Fibroblast of lung (primary cell): ENCODE measurements at regions not wholly inside any gene's neighbourhood (a gene's known extent, or its start where the extent isn't known, plus 50 kb on each side); places are given as distances from the start of the nearest gene placed in this dataset.

Experiments used
- CTCF ChIP-seq, 2 donors: IDR thresholded peaks in 1 of 2; conservative IDR thresholded peaks in 1 of 2; 1 replicate in 1 of 2; 2 replicates in 1 of 2; pipeline ENCODE4 v1.5.1; 2011 to 2012; ENCODE audit warnings: low read length in 2 of 2, control low read depth in 1 of 2, inconsistent platforms in 1 of 2, low read depth in 1 of 2, mild to moderate bottlenecking in 1 of 2
- EZH2 ChIP-seq: IDR thresholded peaks from 2 replicates; pipeline ENCODE4 v1.5.1; 2012; ENCODE audit warnings: low read length, control low read depth, mild to moderate bottlenecking; ENCODE audit errors: missing control alignments

GRCh38 chrX:46168254-46168653 is 377.0 kb downstream of the ZNF674 start:
- TF ChIP-seq EZH2 (no peak), CTCF (conservative IDR thresholded peaks at IDR 0.05 in 1 of 2, IDR thresholded peaks at IDR 0.05 in 1 of 2; ENCODE audit: low read depth in 1 of 2, low read length in 2 of 2) (no peak)
